HEK293 (cell line): ENCODE measurements at regions not wholly inside any gene's neighbourhood (a gene's known extent, or its start where the extent isn't known, plus 50 kb on each side); places are given as distances from the start of the nearest gene placed in this dataset.

Experiments
- CTCF ChIA-PET: fragments of 350-600 bp; formaldehyde crosslinking; extraction: SDS; loops from one replicate; lab custom pipeline; 2021; ENCODE audit warnings: antibody characterized with exemption; lab: Yijun Ruan, JAX
- POLR2A ChIA-PET: fragments of 300-600 bp; formaldehyde crosslinking; extraction: SDS; loops from one replicate; lab custom pipeline; 2020; ENCODE audit warnings: antibody characterized with exemption, inconsistent platforms; lab: Yijun Ruan, JAX
- H3K27ac ChIP-seq: fragments of 200-500 bp; sonication (Bioruptor generic); 2 replicates; pipeline ENCODE4 v1.5.1; 2014; ENCODE audit warnings: low read depth, low read length, control low read depth, inconsistent platforms; ENCODE audit errors: extremely low read depth
- H3K36me3 ChIP-seq, 2 experiments: fragments of 200-500 bp in 1 of 2; sonication (Bioruptor generic) in 1 of 2; 1 replicate in 1 of 2; 2 replicates in 1 of 2; pipeline ENCODE4 v1.5.1; 2014 to 2017; ENCODE audit warnings: inconsistent platforms in 2 of 2, low read length in 2 of 2; ENCODE audit not compliant: control insufficient read depth in 2 of 2, insufficient read depth in 1 of 2
- H3K4me1 ChIP-seq: fragments of 200-500 bp; sonication (Bioruptor generic); 2 replicates; pipeline ENCODE4 v1.5.1; 2014; ENCODE audit warnings: mild to moderate bottlenecking, low read length, inconsistent platforms; ENCODE audit not compliant: control insufficient read depth, insufficient read depth
- H3K4me3 ChIP-seq: 2 replicates; pipeline ENCODE4 v1.5.1; 2011; ENCODE audit warnings: low read depth, mild to moderate bottlenecking, control low read depth, low read length, moderate library complexity
- H3K9me3 ChIP-seq: fragments of 200-500 bp; sonication (Bioruptor generic); 2 replicates; pipeline ENCODE4 v1.5.1; 2014; ENCODE audit warnings: low read depth, low read length, inconsistent platforms; ENCODE audit not compliant: control insufficient read depth, insufficient read depth
- HOXC10 ChIP-seq: sonication (generic); formaldehyde crosslinking; IDR thresholded peaks from 2 replicates; pipeline ENCODE4 v1.8.1; 2023; ENCODE audit warnings: mild to moderate bottlenecking, missing genetic modification reagents
- HOXD13 ChIP-seq: sonication (generic); formaldehyde crosslinking; IDR thresholded peaks from 2 replicates; pipeline ENCODE4 v1.8.0; 2022; ENCODE audit warnings: missing genetic modification reagents, borderline replicate concordance
- KLF10 ChIP-seq: fragments of 450-650 bp; IDR thresholded peaks from 2 replicates; pipeline ENCODE4 v1.5.1; 2018; ENCODE audit warnings: missing biosample characterization, mild to moderate bottlenecking, missing genetic modification characterization
- ZNF114 ChIP-seq: fragments of 450-650 bp; formaldehyde crosslinking; IDR thresholded peaks from 2 replicates; pipeline ENCODE4 v1.5.0; 2017; ENCODE audit warnings: missing biosample characterization, missing genetic modification characterization
- ZNF140 ChIP-seq: fragments of 450-650 bp; formaldehyde crosslinking; IDR thresholded peaks from 2 replicates; pipeline ENCODE4 v1.5.1; 2016; ENCODE audit warnings: missing biosample characterization, missing genetic modification characterization
- ZNF146 ChIP-seq: fragments of 450-650 bp; formaldehyde crosslinking; IDR thresholded peaks from 2 replicates; pipeline ENCODE4 v1.5.1; 2016; ENCODE audit warnings: missing biosample characterization, missing genetic modification characterization
- ZNF23 ChIP-seq: fragments of 450-650 bp; formaldehyde crosslinking; IDR thresholded peaks from 2 replicates; pipeline ENCODE4 v1.5.1; 2016; ENCODE audit warnings: missing biosample characterization, missing genetic modification characterization, borderline replicate concordance
- TF ChIP-seq, protein P1 (sequence below): fragments of 450-650 bp; formaldehyde crosslinking; IDR thresholded peaks from 2 replicates; pipeline ENCODE4 v1.5.1; 2016; ENCODE audit warnings: missing biosample characterization, missing genetic modification characterization
- TF ChIP-seq, protein P2 (sequence below): fragments of 450-650 bp; formaldehyde crosslinking; IDR thresholded peaks from 2 replicates; pipeline ENCODE4 v1.5.1; 2016; ENCODE audit warnings: missing biosample characterization, missing genetic modification characterization, borderline replicate concordance
- TF ChIP-seq, protein P3 (sequence below): fragments of 450-650 bp; formaldehyde crosslinking; IDR thresholded peaks from 2 replicates; pipeline ENCODE4 v1.5.1; 2016; ENCODE audit warnings: missing biosample characterization, missing genetic modification characterization
- TF ChIP-seq, protein P4 (sequence below): fragments of 450-650 bp; IDR thresholded peaks from 2 replicates; pipeline ENCODE4 v1.5.1; 2018; ENCODE audit warnings: missing biosample characterization, mild to moderate bottlenecking, missing genetic modification characterization
- TF ChIP-seq, protein P5 (sequence below): fragments of 450-650 bp; formaldehyde crosslinking; IDR thresholded peaks from 2 replicates; pipeline ENCODE4 v1.5.0; 2017; ENCODE audit warnings: missing biosample characterization, missing genetic modification characterization, borderline replicate concordance

DNA sequence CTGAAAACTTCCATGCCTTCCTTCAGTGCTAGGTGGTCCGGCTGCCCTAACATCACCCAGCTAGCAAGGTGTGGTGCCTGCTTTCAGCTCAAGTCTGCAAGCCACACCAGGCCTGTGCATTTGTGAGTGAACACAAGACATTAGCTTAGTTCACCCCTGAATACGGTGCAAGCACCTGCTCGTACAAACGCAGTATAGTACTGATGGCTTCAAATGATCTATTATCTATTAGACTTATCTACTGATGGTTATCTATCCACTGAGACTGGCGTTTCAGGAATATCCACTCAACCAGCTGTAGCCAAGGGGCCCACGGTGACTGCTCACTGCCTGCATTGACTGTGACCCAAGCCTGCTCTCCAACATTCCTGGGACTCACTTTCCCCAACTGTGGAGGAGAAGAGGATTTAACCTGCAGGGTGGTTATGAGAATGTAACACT lies 155.9 kb downstream of the SHOX start:
- TF ChIP-seq ZNF23 (tag by site-specific recombination): no peak
- no peak for TF ChIP-seq HOXC10 (CRISPR knock-in tag)
- no peaks in the 10 kb centered on the region for H3K36me3 ChIP-seq
- no peak overlapping the region for H3K27ac ChIP-seq
- no peaks in the 10 kb centered on the region for H3K4me1 ChIP-seq
- POLR2A ChIA-PET: no interaction called here
- H3K4me3 ChIP-seq: no peak overlapping the region
- H3K9me3 ChIP-seq: no peaks in the 10 kb centered on the region
- CTCF ChIA-PET: no interaction called here

DNA sequence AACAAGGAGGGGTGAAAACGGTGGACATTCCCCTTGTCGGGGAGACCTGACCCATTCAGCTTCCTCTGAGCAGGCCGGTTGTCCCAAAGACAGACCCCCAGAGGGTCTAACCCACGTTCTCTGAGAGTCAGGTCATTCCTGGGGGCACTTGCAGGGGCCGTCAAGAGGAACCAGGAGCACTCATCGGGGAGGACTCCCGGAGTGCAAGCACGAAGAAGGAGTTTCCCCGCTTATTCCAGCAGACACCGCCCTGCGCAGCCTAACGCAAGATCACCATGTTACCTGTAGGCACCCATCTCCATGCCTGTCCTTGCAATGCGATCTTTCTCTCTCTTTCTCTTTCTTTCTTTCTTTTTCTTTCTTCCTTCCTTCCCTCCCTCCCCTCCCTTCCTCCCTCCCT lies 154.2 kb downstream of the SHOX start:
- TF ChIP-seq, protein P1, sequence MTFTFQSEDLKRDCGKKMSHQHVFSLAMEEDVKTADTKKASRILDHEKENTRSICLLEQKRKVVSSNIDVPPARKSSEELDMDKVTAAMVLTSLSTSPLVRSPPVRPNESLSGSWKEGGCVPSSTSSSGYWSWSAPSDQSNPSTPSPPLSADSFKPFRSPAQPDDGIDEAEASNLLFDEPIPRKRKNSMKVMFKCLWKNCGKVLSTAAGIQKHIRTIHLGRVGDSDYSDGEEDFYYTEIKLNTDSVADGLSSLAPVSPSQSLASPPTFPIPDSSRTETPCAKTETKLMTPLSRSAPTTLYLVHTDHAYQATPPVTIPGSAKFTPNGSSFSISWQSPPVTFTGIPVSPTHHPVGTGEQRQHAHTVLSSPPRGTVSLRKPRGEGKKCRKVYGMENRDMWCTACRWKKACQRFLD (tag by site-specific recombination): no peak
- TF ChIP-seq ZNF146 (tag by site-specific recombination) (no peak), ZNF114 (tag by site-specific recombination) (no peak)
- TF ChIP-seq, protein P2, sequence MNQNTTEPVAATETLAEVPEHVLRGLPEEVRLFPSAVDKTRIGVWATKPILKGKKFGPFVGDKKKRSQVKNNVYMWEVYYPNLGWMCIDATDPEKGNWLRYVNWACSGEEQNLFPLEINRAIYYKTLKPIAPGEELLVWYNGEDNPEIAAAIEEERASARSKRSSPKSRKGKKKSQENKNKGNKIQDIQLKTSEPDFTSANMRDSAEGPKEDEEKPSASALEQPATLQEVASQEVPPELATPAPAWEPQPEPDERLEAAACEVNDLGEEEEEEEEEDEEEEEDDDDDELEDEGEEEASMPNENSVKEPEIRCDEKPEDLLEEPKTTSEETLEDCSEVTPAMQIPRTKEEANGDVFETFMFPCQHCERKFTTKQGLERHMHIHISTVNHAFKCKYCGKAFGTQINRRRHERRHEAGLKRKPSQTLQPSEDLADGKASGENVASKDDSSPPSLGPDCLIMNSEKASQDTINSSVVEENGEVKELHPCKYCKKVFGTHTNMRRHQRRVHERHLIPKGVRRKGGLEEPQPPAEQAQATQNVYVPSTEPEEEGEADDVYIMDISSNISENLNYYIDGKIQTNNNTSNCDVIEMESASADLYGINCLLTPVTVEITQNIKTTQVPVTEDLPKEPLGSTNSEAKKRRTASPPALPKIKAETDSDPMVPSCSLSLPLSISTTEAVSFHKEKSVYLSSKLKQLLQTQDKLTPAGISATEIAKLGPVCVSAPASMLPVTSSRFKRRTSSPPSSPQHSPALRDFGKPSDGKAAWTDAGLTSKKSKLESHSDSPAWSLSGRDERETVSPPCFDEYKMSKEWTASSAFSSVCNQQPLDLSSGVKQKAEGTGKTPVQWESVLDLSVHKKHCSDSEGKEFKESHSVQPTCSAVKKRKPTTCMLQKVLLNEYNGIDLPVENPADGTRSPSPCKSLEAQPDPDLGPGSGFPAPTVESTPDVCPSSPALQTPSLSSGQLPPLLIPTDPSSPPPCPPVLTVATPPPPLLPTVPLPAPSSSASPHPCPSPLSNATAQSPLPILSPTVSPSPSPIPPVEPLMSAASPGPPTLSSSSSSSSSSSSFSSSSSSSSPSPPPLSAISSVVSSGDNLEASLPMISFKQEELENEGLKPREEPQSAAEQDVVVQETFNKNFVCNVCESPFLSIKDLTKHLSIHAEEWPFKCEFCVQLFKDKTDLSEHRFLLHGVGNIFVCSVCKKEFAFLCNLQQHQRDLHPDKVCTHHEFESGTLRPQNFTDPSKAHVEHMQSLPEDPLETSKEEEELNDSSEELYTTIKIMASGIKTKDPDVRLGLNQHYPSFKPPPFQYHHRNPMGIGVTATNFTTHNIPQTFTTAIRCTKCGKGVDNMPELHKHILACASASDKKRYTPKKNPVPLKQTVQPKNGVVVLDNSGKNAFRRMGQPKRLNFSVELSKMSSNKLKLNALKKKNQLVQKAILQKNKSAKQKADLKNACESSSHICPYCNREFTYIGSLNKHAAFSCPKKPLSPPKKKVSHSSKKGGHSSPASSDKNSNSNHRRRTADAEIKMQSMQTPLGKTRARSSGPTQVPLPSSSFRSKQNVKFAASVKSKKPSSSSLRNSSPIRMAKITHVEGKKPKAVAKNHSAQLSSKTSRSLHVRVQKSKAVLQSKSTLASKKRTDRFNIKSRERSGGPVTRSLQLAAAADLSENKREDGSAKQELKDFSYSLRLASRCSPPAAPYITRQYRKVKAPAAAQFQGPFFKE (tag by site-specific recombination): no peak
- TF ChIP-seq, protein P3, sequence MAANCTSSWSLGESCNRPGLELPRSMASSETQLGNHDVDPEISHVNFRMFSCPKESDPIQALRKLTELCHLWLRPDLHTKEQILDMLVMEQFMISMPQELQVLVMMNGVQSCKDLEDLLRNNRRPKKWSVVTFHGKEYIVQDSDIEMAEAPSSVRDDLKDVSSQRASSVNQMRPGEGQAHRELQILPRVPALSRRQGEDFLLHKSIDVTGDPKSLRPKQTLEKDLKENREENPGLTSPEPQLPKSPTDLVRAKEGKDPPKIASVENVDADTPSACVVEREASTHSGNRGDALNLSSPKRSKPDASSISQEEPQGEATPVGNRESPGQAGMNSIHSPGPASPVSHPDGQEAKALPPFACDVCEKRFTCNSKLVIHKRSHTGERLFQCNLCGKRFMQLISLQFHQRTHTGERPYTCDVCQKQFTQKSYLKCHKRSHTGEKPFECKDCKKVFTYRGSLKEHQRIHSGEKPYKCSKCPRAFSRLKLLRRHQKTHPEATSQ: no peak
- TF ChIP-seq, protein P4, sequence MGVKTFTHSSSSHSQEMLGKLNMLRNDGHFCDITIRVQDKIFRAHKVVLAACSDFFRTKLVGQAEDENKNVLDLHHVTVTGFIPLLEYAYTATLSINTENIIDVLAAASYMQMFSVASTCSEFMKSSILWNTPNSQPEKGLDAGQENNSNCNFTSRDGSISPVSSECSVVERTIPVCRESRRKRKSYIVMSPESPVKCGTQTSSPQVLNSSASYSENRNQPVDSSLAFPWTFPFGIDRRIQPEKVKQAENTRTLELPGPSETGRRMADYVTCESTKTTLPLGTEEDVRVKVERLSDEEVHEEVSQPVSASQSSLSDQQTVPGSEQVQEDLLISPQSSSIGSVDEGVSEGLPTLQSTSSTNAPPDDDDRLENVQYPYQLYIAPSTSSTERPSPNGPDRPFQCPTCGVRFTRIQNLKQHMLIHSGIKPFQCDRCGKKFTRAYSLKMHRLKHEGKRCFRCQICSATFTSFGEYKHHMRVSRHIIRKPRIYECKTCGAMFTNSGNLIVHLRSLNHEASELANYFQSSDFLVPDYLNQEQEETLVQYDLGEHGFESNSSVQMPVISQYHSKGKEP (tag by site-specific recombination): no peak
- H3K4me3 ChIP-seq: no peak overlapping the region
- H3K36me3 ChIP-seq: no peaks in the 10 kb centered on the region
- H3K9me3 ChIP-seq: no peaks in the 10 kb centered on the region
- H3K27ac ChIP-seq: no peak overlapping the region
- H3K4me1 ChIP-seq: no peaks in the 10 kb centered on the region
- POLR2A ChIA-PET: no interaction called here
- CTCF ChIA-PET: no interaction called here

DNA sequence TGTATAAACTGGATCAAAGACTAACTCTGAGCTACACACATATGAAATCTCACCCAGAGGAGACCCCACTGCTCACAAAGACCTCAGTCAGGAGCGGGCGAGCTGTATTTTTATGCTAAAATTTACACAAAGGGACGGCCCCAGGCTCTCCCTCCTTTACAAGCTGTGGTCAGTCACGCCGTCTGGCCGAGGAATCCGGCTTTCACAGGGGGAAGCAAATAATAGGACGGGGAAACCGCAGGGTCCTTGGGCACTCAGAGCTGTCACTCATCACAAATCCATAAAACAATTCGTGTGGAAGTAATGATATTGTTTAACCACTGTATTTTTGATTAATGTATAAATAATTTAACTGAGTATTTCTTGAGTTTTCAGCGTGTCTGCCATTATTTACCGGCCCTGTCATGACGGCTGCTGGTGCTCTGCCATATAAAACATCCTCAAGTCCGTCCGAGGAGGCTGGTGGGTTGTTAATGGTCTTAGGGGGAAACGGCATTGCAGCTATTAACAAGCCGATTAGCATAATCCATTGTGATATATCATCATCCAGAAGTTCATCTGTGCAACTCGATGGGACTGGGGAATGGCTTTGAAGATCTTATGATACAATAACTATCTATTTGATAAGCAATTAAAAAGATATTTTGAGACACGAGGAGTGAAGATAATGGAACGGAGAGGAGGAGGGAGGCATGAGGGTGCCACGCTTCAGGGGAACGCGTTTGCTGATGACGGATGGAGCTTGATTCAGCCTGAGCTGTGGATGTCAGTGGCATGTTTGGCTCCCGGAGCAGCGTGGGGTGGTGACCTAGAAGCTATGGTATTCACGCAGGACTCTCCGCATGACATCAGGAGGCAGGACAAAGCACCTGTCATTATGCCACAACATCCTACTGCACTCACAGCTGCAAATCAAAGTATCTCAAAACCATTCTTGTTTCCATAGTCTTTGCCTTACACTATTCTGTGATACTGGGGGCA lies 150.9 kb downstream of the SHOX start:
- CTCF ChIA-PET: no interaction called here
- no peak overlapping the region for H3K27ac ChIP-seq
- POLR2A ChIA-PET: no interaction called here
- no peaks in the 10 kb centered on the region for H3K36me3 ChIP-seq
- TF ChIP-seq, protein P5, sequence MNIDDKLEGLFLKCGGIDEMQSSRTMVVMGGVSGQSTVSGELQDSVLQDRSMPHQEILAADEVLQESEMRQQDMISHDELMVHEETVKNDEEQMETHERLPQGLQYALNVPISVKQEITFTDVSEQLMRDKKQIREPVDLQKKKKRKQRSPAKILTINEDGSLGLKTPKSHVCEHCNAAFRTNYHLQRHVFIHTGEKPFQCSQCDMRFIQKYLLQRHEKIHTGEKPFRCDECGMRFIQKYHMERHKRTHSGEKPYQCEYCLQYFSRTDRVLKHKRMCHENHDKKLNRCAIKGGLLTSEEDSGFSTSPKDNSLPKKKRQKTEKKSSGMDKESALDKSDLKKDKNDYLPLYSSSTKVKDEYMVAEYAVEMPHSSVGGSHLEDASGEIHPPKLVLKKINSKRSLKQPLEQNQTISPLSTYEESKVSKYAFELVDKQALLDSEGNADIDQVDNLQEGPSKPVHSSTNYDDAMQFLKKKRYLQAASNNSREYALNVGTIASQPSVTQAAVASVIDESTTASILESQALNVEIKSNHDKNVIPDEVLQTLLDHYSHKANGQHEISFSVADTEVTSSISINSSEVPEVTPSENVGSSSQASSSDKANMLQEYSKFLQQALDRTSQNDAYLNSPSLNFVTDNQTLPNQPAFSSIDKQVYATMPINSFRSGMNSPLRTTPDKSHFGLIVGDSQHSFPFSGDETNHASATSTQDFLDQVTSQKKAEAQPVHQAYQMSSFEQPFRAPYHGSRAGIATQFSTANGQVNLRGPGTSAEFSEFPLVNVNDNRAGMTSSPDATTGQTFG: no peak
- TF ChIP-seq ZNF140 (tag by site-specific recombination) (no peak), KLF10 (no peak), HOXD13 (CRISPR knock-in tag) (peak; percentile 53; the same call in 1 of the 2 replicates)
- H3K9me3 ChIP-seq: no peaks in the 10 kb centered on the region
- no peak overlapping the region; the same call in 1 of the 2 replicates for H3K4me3 ChIP-seq
- no peaks in the 10 kb centered on the region for H3K4me1 ChIP-seq
